ENCODE measurements at regions not wholly inside any gene's neighbourhood (a gene's known extent, or its start where the extent isn't known, plus 50 kb on each side); places are given as distances from the start of the nearest gene placed in this dataset.
A peak's percentile ranks its signal among the peaks of the same experiment; 100 is the strongest.

DNA sequence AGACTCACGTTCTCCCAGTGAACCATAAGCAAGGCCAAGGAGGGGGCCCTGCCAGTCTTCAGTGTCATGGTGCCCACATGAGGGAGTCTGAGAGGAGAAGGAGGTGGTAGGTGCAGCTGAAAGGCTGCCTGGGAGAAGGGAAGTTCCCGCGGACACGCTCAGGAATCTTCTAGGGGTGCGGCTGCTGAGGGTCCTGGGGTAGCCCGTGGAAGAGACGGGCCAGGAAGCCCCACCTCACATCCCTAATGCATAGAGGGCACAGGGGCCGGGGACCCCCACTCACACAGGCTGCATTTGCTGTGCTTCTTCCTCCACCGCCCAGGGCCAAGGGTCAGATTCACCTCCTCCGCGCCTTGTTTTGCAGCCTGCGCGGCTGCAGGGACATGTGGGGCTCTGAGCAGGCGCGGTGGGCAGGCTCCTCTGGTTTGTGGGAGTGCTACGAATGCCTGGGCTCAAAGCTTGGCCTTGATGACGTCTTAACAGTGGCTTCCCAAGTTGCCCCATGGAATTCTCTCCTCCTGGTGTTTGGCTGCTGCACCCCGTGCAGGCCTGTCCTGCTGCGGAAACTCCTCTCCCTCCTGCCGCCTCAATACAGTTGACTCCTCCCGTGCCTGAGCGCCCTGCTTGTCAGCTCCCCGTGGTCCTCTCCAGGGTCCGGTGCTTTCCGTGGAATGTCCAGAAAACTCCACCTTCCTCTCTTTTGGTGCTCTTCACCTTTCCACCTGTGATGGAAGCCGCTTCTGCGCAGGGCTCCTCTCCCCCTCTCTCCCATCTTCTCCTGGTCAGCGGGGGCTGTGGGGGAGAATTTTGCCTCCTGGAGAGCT lies 95.7 kb downstream of the VAPA start:
- no peak for DNase-seq (ENCODE audit: low read depth)

DNA sequence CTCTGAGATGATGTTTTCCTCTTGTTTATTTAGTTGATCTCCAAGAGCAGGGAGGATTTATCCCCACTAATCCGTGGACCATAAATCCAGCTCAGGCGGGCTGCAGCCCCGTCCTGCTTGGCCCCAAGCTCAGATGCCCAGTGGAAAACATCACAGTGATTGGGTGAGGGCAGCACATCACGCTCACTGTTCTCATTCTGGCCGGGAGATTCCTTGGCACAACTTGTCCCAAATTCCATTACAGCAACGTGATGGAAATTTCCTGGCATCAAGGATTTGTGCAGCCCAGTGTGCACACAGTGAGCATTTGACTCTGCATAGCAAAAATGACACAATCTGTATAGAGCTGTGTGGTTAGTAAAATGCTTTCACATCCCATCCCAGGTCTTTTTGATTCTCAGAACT lies 96.8 kb downstream of the VAPA start:
- DNase-seq (ENCODE audit: low read depth), result peak; percentile 99

DNA sequence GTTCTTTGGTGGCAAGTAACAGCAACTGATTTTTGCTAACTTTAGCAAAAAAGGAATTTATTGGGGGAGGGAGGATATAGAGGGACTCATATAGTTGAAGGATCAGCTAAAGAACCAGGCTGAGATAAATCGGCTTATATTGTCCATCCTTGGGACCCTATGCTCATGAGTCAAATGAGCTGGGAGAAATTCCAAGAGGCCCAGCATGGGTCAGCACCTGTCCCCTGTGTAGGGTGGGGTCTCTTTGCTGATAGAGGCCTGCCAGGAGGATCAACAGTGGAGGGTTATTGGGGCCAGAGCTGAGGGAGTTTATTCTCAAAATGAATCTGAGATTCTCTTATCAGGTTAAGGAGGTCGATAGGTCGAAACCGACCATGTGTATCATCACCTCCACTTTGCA lies 97.2 kb downstream of the VAPA start:
- DNase-seq (ENCODE audit: low read depth), result no peak

DNA sequence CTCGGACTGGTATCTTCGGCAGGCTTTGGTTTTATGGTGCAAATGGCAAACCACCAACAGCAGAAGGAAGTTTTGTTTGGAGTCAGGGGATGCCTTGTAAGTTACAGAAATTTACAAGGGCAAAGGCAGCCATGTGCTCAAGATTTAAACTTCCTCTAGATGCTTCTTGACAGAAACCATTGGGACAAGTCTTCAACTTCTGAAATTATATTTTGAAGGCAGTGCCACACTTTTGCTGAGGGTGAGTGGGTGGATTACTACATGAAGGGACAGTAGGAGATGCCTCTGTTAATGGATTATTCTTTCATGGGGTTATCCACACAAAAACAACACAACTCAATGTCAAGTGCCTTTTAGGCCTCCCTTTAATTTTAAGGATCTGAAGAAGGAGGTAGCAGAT lies 97.9 kb downstream of the VAPA start:
- no peak for DNase-seq (ENCODE audit: low read depth)

DNA sequence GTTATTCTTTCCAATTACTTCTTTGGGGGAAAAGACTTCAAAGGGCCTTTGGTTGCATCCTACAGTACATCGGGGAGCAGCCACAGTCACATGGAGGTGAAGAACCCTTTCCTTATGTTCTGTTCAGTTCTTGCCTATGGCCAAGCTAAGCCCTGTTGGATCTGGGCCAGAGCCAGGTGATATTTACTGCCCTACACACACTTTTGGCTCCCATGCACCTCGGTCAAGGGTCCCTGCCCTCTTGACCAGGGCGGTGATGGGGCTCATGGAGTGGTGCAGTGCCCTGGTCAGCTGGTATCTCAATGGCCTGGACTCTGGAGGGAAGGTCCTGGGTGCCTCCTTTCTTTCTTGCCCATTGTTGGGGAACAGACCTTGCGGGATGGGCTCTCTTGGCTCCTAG lies 98.7 kb downstream of the VAPA start:
- DNase-seq (ENCODE audit: low read depth), result no peak

DNA sequence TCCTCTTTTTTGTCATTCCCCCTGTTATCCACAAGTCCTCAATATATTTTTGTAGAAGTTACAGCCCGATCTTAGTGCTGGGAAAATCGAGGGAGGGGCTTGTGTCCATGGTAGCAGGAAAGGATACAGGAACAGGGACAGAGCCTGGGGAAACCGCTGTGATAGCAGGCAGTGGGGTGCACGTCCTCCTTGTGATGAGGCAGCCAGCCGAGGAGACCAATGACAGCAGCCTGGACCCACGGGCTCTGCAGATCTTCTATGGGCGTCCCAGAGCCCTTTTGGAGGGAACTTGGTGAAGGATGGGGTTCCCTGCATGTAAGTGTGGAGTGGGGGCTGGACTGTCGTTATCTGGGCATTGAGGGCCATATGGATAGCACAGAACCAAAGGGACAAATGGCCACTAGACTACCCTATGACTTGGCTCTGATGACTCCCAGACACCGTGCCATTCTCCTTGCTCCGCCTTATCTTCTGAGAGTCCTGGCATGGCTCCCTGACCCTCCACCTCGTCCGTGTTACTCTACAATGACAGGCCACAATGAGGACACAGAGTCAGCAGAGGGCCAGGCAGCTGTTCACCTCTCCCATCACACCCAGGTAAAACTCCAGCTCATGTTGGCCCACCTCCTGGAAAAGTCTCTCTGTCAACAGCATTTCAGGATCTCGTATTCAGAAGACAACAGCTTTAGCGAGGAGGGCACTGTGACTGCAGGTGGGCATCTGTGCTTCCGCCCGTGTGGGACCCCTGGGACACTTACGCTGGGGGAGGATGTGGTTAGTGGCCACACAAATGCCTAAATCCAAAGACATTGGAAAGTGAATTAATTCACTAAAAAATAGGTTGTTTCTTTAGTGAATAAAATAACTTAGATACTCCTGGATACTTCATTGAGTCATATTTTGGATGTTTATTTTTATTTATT lies 100.1 kb downstream of the VAPA start:
- DNase-seq (ENCODE audit: low read depth), result no peak

DNA sequence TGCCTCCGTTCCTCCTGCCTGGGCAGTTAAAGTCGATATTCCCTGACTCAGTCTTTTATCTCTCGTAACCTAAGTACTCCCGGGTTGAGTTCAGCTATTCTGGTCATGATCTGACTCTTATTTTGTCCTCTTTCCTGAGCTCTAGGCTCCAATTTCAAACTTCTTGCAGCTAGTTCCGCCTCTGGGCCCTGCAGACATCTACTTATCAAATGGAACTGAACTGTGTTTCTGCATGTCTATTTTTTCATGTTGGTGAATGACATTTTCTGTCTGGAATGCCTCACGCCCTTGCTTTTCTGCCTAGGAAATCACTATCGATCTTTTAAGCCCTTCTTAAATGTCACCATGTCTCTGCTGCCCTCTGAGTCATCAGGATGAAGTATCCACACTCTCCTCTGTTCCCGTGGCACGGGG lies 101.5 kb downstream of the VAPA start:
- DNase-seq (ENCODE audit: low read depth), result peak; percentile 79

DNA sequence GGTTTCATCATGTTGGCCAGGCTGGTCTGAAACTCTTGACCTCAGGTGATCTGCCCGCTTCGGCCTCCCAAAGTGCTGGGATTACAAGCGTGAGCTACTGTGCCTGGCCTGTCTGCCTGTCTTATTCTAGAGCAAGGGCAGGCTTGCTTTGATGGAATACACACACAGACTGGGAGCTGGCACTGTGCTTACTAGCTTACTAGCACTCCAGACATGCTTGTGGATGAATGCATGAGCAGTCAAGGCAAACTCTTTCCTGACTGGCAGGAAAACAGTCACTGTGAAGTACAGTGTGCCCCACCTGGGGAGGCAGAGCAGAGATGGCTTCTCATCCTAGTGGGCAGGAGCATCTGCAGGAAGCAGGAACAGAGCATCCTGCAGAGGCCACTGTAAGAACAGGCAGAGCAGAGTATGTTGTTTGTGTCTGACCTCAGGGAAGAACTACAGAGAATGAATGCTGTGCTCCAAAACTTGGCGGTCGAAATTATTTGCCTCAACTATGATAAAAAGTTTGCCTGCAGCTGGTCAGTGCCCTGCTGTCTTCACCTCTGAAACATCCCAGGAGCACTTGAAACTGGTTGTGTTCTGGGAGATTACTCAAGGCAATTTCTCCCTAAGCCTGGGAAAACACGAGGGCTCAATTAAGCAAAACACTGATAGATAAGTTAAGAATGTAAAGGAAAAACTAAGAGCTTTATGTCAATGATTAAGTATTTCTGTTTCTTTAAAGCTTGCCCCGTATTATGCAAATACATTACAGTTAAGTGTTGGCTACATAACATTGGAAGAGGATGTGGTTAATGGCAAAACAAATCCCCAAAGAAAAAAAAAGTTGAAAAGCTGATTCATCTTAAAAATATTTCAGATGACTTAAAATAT lies 102.4 kb downstream of the VAPA start:
- peak; percentile 99 for DNase-seq (ENCODE audit: low read depth)

DNA sequence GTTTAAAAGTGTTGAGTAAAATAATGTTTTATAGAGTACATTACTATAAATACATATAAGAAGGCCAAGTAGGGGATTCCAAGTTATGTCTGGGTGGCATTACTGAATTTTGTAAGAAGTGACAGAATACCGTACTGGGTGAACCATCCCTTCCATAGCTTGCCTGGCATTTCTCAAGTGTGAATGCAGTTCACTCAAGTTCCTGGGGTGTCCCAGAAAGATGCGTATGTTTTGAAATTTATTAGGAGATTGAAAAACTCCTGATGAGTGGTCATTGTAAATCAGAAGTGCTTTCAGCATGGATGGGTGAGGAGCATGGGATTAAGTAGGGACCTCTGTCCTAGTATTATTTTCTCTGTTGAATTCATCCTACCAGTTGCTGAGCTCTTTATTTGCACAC lies 103.2 kb downstream of the VAPA start:
- DNase-seq (ENCODE audit: low read depth), result no peak

DNA sequence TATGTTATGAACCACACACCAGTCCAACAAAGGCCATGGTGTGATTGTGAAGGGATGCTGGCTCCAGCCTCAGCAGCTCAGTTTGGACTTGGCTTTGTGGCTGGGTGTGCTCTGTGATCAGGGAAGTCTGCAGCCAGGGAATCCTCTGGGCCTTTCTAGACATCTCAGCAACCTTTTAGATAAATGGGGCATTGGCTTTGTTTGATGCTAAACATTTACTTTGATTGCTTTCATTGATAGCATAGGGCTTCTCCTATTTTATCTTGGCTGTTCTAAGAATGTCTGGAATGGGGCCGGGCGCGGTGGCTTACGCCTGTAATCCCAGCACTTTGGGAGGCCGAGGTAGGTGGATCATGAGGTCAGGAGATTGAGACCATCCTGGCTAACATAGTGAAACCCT lies 104.5 kb downstream of the VAPA start:
- no peak for DNase-seq (ENCODE audit: low read depth)

DNA sequence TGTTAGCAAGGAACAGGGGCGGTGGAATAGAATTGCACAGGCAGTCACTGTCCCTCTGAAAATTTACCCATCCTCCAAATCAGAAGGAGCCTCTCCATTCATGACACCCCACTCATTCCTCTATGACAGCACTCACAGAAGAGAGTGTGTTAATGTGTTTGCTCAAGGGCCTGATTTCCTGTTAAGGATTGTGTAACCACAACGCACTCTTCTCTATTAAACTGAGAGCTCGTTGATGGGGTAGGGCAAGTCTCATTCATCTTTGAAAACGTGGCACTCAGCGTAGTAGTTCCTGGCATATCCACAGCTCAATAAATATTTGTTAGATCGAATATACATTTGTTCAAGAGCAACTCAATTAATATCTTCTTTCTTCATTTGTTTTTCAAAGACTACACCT lies 106.4 kb downstream of the VAPA start:
- DNase-seq (ENCODE audit: low read depth), result peak; percentile 54

DNA sequence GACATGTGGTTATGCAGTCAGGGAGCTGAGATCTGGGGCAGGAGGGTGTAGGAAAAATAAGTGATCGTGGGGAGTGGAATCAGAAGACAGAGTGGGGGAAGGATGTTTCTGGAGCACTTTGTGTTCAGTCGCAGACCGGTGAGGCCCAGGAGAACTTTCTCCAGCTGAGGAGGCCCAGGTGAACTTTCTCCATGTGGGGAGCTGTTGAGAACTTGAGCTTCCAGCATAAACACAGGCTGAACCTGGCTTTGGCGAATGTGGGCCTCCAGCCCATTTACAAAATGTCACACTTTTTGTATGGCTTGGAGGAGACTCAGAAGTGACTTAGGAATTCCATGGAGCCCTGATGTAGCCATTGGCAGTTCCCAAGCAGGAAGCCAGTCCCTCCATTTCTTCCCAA lies 108.5 kb downstream of the VAPA start:
- DNase-seq (ENCODE audit: low read depth), result no peak

DNA sequence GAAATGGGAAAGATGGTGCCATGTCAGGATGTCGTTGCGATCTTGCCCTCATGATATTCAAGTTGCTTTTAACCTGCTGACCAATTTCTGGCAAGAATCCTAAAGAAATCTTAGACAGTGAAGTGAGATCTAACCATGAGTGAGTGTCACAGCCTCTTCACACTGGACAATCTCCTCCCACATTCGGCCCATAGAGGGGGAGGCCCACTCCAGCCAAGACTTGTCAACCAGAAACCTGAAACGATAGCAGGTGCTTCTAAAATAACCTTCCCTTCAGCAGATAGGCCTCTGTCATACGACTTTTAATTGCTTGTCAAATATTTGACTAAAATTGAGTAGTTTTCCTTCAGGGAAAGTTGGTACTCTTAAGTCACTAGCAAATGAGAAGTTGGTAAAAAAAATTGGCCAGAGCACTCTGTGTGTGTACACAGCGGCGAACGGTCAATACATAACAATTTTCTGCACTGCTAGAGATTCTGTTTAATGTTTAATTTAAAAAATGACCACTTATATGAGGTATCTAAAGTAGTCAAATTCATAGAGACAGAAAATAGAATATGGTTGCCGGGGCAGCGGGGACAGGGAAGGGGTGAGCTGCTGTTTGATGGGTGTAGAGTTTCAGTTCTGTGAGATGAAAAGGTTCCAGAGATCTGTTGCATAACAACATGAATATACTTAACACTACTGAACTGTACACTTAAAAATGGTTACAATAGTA lies 110.2 kb downstream of the VAPA start:
- no peak for DNase-seq (ENCODE audit: low read depth)

DNA sequence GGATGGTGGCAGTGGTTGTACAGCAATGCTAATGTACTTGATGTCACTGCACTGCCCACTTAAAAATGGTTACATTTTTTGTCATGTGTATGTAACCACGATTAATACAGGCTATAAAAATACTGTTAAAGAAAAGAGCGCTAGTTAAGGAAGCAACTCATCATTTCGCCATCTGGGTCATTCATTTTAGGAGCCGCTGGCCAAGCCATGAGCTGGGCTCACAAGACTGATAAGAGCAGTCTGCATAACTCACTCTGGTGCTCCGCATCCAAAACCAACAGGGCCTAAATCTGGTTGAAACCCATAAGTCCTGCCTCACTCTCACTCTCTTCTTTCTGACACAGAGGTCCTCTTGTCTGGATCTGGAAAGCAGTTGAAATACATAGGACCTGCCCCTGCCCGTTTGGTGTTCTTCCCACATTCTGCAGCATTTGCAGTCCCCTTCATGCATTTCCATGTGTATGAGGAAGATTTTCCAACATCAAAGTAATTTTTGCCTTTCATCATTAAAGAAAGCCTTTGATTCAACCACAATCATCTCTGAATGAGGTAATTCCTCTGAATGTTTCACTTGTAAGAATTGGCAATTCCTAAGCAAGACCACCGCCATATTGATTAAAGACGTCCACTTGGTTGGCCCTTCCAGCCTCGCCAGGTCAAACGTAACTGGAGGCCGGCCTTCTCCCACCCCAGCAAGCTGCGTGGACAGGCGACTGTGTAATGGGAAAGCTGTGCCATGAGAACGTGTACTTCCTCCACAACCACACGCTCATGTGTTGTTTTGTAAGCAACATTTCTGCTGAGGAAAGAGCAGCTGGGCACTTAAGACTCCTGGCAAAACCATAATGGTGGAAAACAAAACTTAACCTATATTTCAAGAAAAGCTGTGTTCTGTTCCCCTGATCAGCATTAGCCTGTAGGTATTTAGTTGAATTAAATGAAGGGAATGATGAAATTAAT lies 112.2 kb downstream of the VAPA start:
- DNase-seq (ENCODE audit: low read depth), result no peak

DNA sequence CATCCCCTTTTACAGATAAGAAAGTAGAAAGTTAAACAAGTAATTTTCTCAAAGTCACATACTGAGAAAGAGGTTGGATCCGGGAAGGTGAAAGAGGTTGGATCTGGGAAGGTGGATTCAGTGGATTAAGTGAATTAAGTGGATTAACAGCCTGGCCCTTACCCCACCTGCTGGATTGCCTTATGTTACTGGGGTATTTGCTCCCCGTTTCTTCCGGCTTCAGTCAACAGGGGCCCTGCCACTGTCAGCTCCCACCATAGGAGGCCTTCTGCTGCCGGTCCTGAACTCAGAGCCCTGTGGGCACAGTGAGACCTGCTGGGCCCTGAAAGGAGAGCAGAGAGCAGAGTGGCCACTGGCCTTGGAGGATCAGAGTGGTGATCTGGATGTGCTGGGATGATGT lies 113.2 kb downstream of the VAPA start:
- no peak for DNase-seq (ENCODE audit: low read depth)

DNA sequence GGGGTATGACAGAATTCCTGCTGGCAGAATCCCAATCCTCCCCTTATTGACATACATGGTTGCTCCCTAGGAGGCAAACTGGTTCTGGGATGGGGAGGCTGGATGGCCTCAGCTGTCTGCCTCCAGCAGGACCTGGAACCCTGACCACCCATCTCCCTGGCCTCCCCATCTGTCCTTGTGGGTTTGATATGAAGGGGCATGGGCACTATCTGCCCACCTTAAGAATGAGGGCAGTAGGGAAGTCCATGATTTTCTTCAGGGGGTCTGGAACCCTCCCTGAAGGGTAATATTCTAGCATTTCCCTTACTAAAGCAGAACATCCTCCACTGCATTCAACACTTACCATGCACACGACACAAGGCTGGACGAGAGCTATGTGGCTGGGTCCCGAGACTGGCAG lies 113.6 kb downstream of the VAPA start:
- DNase-seq (ENCODE audit: low read depth), result no peak

DNA sequence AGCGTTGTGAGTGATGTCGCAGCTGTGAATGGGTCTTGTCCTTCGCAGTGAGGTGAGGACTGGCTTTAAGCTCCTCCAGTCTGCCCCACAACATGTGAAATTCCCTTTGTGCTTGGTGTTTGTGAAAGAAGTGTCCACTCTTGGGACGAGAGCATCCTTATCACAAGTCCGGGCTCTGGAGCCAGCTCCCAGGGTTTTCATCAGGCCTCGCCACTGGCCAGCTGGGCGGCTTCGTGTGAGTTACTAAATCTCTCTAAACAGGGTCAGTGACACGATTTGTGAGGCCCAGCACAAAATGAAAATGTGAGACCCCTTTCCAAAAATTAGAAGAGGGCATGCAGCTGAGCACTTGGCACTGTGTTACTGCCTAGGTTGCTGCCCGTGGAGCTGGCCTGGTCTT lies 115.9 kb downstream of the VAPA start:
- no peak for DNase-seq (ENCODE audit: low read depth)

DNA sequence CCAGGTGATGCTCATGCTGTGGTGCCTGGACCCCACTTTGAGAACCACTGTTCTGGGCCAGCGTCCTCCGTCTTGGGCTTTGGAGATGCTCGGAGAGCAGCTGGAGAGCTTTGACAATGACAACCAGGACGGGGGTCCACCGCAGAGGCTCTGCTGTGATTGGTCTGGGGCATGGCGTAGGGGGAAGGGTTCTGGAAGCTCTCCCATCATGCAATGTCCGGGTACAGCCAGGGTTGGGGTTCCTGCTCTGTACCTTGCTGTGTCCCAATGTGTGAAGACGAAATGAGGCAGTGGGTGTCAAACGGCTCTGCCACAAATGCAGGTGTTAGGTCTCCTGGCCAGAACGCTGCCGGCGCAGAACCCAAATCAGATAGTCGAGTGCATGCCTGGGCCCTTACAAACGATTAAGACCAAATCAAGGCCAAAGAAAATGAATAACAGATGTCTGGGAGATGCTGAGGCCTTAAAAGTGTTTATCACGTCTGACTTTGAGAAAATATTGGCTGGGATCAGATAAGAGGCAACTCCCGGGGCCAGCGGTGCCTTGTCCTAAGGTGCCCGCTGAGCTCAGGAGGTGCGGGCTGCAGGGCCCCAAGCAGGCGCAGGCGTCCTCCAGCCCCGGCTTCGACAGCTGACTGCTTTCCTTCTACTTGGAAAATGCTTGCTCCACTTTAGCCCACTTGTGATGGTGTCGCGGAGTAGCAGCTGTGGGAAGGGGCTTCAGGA lies 117.2 kb downstream of the VAPA start:
- peak; percentile 38 for DNase-seq (ENCODE audit: low read depth)

DNA sequence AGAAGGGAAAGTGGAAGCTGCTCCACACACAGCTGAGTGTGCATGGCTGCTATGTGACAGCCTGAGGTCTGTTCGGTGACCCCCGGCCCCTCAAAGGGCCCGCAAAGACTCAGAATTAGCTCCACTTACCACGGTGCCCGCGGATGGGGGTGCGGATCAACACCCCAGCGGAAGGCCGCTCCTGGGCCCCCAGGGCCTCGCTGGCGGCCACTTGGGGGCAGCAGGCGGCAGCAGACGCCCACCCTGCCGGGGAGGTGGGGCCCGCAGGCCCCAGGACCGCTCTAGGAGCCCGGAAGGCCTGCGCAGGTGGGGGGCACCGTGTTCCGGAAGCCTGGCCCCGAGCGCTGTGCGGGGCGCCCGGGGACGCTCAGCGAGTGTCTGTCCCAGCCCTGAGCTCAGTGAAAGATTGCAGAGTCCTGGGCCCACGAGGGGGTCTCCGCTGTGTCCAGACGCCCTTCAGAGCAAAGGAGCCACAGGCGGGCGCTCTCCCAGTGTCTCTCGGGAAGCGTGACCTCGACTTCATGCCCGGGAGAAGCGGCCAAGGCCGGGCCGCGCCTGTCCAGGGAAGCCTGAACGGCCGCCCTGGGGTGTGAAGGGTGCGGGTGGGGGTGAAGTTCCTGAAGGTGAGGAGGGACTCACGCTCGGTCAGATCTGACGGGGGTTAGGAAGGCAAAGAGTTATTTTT lies 118.7 kb downstream of the VAPA start:
- DNase-seq (ENCODE audit: low read depth), result no peak
